A204.1 (cell line): ENCODE measurements at regions not wholly inside any gene's neighbourhood (a gene's known extent, or its start where the extent isn't known, plus 50 kb on each side); places are given as distances from the start of the nearest gene placed in this dataset.

ENCODE experiments used
- FAIRE-seq: peaks from 2 replicates; lab custom pipeline; 2012; peaks lifted over from hg19 to GRCh38; lab: Jason Lieb, UNC

GRCh38 chrX:80312448-80312847 is 107.8 kb upstream of the TENT5D start:
- no peak for FAIRE-seq

- no peak for FAIRE-seq
Measured at GRCh38 chrX:80316526-80316925, 103.7 kb upstream of the TENT5D start.

GRCh38 chrX:80317646-80318045 is 102.6 kb upstream of the TENT5D start:
- FAIRE-seq, result no peak

- FAIRE-seq, result no peak
Measured at GRCh38 chrX:80331285-80331684, 89.0 kb upstream of the TENT5D start.

GRCh38 chrX:80334583-80334982 is 85.7 kb upstream of the TENT5D start:
- no peak for FAIRE-seq

GRCh38 chrX:80335062-80335830 is 85.0 kb upstream of the TENT5D start:
- no peak for FAIRE-seq

GRCh38 chrX:80354966-80355465 is 65.2 kb upstream of the TENT5D start:
- no peak for FAIRE-seq
